ENCODE measurements at regions not wholly inside any gene's neighbourhood (a gene's known extent, or its start where the extent isn't known, plus 50 kb on each side); places are given as distances from the start of the nearest gene placed in this dataset.

DNA sequence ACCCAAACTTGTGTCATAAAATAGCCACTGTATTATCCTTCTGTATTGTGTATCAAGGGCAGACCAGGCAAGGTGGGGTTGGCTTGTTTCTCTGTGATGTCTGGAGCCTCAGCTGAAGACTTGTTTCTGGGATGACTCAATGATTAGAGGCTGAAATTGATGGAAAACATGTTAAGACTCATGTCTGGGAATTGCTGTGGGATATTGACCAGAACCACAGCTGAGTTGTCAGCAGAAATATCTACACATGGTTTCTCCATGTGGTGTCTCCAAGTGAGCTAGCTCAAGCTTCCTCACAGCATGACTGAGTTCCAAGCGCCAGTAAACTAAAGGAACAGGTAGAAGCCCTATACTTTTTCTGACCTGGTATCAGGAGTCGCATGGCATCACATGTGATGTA is 128.5 kb upstream of the SYNDIG1 start:
- H3K4me1 ChIP-seq: peaks cover 31% of the 10 kb centered on the region
- H4K20me1 ChIP-seq: no peaks in the 10 kb centered on the region
- H3K36me3 ChIP-seq: no peaks in the 10 kb centered on the region
- H3K9ac ChIP-seq: no peak overlapping the region
- no peak overlapping the region for H3K4me2 ChIP-seq
- H3K27me3 ChIP-seq: no peaks in the 10 kb centered on the region
- H3K27ac ChIP-seq: no peak overlapping the region
- H3K9me3 ChIP-seq: no peaks in the 10 kb centered on the region
- H3K4me3 ChIP-seq: no peak overlapping the region
- no peak for TF ChIP-seq Cebpa-rat (IDR thresholded peaks at IDR 0.05)

DNA sequence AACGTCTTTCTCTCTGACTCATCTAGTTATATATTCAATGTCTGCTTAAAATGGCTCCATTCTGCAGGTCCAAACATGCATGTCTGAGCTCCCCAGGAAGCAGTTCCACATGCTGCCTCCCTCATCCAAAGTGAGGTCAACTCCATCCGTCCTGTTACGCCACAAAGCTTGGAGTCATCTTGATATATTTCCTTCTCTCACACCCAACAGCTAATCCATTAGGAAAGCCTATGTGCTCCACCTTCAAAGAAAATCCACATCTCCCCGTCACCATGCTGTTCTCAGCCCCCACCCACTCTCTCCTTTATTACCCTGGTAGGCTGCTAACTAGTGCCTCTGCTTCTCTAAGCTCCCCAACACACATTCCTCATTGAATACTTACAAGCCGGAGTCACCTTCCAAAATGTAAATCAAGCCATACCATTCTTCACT is 130.2 kb upstream of the SYNDIG1 start:
- no peak for TF ChIP-seq Cebpa-rat (IDR thresholded peaks at IDR 0.05)
- Histone ChIP-seq H3K4me1 (peaks cover 31% of the 10 kb centered on the region), H3K27me3 (no peaks in the 10 kb centered on the region), H3K4me3 (no peak overlapping the region), H3K4me2 (no peak overlapping the region), H3K36me3 (no peaks in the 10 kb centered on the region), H4K20me1 (no peaks in the 10 kb centered on the region), H3K27ac (no peak overlapping the region), H3K9ac (no peak overlapping the region), H3K9me3 (no peaks in the 10 kb centered on the region)

DNA sequence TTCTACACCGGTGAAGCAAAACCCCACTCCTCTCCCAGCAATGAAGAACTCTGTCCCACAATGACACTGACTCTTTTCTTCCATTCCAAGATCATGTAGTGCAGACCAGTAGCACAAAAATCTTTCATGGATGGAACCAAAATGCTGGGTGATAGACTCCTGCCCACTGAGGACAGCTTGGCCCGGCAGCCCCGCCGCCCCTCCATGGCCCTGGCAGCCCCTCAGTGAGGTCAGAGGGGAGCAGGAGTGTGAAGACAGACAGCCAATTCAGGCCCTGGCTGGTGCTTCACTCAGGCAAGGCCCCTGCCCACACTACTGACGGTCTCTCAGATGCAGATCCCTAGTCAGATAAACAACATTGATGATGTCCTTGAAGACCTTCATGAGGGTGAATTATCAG is 131.9 kb upstream of the SYNDIG1 start:
- Histone ChIP-seq H3K27ac (peak overlapping the region; percentile 58), H3K9me3 (no peaks in the 10 kb centered on the region), H3K27me3 (no peaks in the 10 kb centered on the region), H4K20me1 (no peaks in the 10 kb centered on the region), H3K4me2 (peak overlapping the region; percentile 74), H3K36me3 (no peaks in the 10 kb centered on the region), H3K9ac (no peak overlapping the region; the same call in 1 of the 2 replicates), H3K4me1 (peaks cover 31% of the 10 kb centered on the region), H3K4me3 (no peak overlapping the region)
- TF ChIP-seq Cebpa-rat (IDR thresholded peaks at IDR 0.05): no peak

DNA sequence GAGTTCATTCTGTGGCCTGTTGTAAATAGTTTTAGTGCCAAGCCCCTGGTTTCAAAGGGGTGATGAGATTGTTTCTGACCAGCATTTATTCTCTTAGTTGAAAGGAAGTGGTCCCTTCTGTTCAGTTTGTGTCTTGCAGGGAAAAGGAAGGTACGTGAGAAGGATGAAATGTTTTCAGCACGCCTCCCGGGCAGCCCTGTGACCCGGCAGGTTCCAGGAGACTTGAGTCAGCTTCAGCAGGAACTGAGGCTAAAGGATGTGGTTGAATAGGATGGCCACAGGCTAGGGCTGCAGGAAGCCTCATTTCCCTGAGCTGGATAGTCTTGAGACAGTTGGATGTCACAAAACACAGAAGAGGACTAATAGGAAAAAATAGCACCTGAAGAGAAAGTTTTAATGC is 132.4 kb upstream of the SYNDIG1 start:
- no peak for TF ChIP-seq Cebpa-rat (IDR thresholded peaks at IDR 0.05)
- Histone ChIP-seq H3K9me3 (no peaks in the 10 kb centered on the region), H3K36me3 (no peaks in the 10 kb centered on the region), H3K4me2 (peak overlapping the region; percentile 74), H4K20me1 (no peaks in the 10 kb centered on the region), H3K9ac (no peak overlapping the region; the same call in 1 of the 2 replicates), H3K4me3 (no peak overlapping the region), H3K4me1 (peaks cover 31% of the 10 kb centered on the region), H3K27ac (peak overlapping the region; percentile 58), H3K27me3 (no peaks in the 10 kb centered on the region)

DNA sequence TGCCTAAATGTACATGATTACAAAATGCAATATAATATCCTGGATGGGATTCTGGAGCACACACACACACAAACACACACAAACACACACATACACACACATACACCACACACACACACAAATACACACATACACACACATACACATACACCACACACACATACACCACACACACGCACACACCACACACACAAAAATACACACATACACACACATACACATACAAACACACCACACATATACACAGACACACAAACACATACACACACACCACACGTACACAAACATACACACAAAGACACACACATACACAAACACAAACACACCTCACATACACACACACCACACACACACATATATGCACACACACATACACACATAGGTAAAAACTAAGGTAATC is 134.6 kb upstream of the SYNDIG1 start:
- H3K4me3 ChIP-seq: no peak overlapping the region
- no peaks in the 10 kb centered on the region for H4K20me1 ChIP-seq

DNA sequence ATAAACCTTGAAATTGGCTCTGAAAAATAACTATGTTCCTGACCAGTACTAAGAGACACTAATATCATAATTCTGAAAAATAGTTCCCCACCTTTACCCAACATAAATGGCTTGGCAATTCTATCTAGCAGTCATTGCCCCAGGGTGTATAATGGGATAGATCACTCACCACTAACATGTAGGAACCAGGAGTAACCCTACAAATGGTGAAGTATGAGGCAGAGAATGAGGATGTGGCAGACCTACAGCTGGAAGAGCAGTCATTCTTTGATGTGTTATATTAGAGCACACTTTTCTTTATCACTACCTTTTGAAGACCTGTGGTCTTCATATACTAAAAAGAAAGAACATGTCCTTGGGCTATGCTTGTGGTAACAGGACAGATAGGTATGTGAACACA is 136.5 kb upstream of the SYNDIG1 start:
- Histone ChIP-seq H3K4me3 (no peak overlapping the region), H3K27me3 (no peaks in the 10 kb centered on the region), H3K4me1 (peaks cover 19% of the 10 kb centered on the region), H3K9me3 (no peaks in the 10 kb centered on the region), H3K4me2 (no peak overlapping the region), H3K9ac (no peak overlapping the region), H3K36me3 (no peaks in the 10 kb centered on the region), H4K20me1 (no peaks in the 10 kb centered on the region), H3K27ac (no peak overlapping the region)
- TF ChIP-seq Cebpa-rat (IDR thresholded peaks at IDR 0.05): no peak

More for the DNA sequence above, 134.6 kb upstream of the SYNDIG1 start:
- no peak overlapping the region for H3K9ac ChIP-seq
- no peak overlapping the region for H3K4me2 ChIP-seq
- TF ChIP-seq Cebpa-rat (IDR thresholded peaks at IDR 0.05): no peak
- H3K36me3 ChIP-seq: no peaks in the 10 kb centered on the region
- H3K9me3 ChIP-seq: no peaks in the 10 kb centered on the region
- no peaks in the 10 kb centered on the region for H3K27me3 ChIP-seq
- peaks cover 31% of the 10 kb centered on the region for H3K4me1 ChIP-seq
- H3K27ac ChIP-seq: no peak overlapping the region

DNA sequence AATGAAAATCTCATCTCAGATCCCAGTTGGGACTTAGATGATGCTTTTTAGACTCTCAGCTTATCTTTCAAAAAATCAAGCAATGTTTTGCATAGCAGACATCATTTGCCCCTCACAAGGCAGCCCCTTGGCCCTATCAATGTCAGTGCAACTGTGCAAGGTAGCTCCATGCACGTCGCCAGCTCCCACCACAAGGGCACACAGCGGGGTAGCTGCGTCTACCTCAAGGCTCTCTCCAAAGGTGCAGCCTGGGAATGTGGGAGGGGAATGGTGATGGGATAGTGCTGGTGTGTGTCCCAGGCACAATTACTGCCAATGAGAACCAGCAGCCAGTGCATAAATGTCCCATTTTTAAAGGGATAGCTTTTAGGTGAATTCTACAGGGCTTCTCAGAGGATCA is 137.5 kb upstream of the SYNDIG1 start:
- Histone ChIP-seq H3K4me1 (peaks cover 9% of the 10 kb centered on the region), H3K9me3 (no peaks in the 10 kb centered on the region), H3K27me3 (no peaks in the 10 kb centered on the region), H3K9ac (no peak overlapping the region), H3K4me2 (no peak overlapping the region), H4K20me1 (no peaks in the 10 kb centered on the region), H3K36me3 (no peaks in the 10 kb centered on the region), H3K27ac (no peak overlapping the region), H3K4me3 (no peak overlapping the region)
- TF ChIP-seq Cebpa-rat (IDR thresholded peaks at IDR 0.05): no peak

DNA sequence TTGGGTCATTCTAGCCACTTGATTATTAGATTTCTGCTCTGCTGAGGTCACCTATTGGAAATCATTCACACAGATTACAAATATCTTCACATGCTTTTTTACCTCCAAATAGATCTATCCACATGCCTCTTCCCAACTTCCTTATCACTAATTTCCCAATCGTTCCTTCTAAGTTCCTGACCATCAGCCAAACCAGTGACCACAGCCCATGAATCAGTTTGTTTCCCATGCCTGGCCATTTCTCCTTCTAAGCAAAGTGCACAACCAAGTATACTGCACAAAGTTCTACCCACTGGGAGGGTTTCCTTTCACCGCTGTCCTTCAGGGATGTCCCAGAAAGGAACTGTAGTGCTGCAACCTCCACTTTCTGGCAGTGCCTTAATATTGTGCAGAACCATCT is 140.5 kb upstream of the SYNDIG1 start:
- no peak for TF ChIP-seq Cebpa-rat (IDR thresholded peaks at IDR 0.05)
- H3K27ac ChIP-seq: no peak overlapping the region
- no peaks in the 10 kb centered on the region for H3K27me3 ChIP-seq
- H3K4me1 ChIP-seq: peaks cover 24% of the 10 kb centered on the region
- H3K36me3 ChIP-seq: no peaks in the 10 kb centered on the region
- H3K4me3 ChIP-seq: no peak overlapping the region
- no peaks in the 10 kb centered on the region for H3K9me3 ChIP-seq
- H3K4me2 ChIP-seq: no peak overlapping the region
- H3K9ac ChIP-seq: no peak overlapping the region
- H4K20me1 ChIP-seq: no peaks in the 10 kb centered on the region

DNA sequence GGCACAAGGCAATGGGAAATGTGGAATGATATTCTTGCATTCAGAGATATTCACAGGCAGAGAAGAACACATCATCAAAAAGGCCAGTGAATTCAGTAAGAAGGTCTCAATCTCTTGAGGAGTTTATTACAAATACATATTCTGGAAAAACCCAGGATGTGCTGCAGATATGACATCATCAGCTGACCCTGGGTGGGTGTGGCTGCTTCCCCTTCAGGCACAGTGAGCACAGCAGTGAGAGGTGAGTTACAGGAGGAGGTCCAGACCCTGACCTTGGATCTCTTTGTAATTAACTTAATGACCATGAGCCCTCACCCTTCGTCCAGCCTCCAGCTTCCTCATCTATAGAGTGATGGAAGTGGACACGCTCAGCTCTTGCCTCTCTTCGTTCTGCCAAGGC is 147.5 kb upstream of the SYNDIG1 start:
- Histone ChIP-seq H3K27ac (no peak overlapping the region), H3K36me3 (no peaks in the 10 kb centered on the region), H3K9ac (no peak overlapping the region), H3K27me3 (no peaks in the 10 kb centered on the region), H3K4me1 (peaks cover 63% of the 10 kb centered on the region), H3K4me3 (no peak overlapping the region), H4K20me1 (no peaks in the 10 kb centered on the region), H3K4me2 (no peak overlapping the region), H3K9me3 (no peaks in the 10 kb centered on the region)
- no peak for TF ChIP-seq Cebpa-rat (IDR thresholded peaks at IDR 0.05)

DNA sequence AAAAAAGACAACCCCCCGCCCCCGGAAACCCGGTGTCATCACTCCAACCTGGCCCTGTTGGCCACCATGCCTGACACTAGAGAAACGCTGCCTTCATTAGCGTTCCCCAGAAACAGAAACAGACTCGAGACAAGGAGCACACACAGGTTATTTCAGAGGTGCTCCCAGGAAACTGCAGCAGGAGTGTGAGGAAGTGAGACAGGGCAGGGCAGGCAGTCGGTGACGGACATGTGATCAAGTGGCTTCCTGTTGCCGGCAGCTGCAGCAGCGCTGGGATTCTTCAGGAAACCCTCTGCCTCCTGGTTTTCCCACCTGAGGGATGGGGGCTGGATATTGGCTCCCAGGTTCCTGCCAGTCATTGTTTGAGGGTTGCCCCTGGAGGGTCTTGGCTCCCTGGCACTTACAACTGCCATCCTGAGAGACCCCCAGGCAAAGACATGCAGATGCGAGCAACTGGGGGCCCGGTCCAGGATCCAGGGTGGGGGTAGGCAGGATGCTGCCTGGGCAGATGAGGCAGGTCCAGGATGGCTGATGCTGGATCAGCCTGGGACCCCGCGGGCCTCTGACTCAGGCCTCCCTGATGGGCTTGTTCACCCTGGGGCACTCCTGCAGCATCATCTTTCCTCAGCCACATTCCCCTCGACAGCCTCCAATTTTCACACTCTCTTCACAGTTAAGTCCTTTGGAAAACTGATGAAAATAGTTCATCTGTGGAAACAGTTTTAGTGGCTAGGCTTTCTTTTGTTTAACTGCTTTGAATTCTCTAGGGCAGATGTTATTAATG is 150.7 kb upstream of the SYNDIG1 start:
- H3K4me3 ChIP-seq: no peak overlapping the region
- H3K4me1 ChIP-seq: peaks cover 45% of the 10 kb centered on the region
- TF ChIP-seq Cebpa-rat (IDR thresholded peaks at IDR 0.05): no peak
- H3K9me3 ChIP-seq: no peaks in the 10 kb centered on the region
- no peak overlapping the region; the same call in 1 of the 2 replicates for H3K9ac ChIP-seq
- H3K4me2 ChIP-seq: peak overlapping the region; percentile 83
- H4K20me1 ChIP-seq: no peaks in the 10 kb centered on the region
- no peaks in the 10 kb centered on the region for H3K27me3 ChIP-seq
- H3K36me3 ChIP-seq: no peaks in the 10 kb centered on the region
- peak overlapping the region; percentile 50 for H3K27ac ChIP-seq
